NCI-H1417 (cell line): ENCODE measurements at regions not wholly inside any gene's neighbourhood (a gene's known extent, or its start where the extent isn't known, plus 50 kb on each side); places are given as distances from the start of the nearest gene placed in this dataset.

Source experiments
- DNase-seq, 3 experiments: peaks; one replicate each; lab custom pipeline; 2025; lab: John Stamatoyannopoulos, UW

DNA sequence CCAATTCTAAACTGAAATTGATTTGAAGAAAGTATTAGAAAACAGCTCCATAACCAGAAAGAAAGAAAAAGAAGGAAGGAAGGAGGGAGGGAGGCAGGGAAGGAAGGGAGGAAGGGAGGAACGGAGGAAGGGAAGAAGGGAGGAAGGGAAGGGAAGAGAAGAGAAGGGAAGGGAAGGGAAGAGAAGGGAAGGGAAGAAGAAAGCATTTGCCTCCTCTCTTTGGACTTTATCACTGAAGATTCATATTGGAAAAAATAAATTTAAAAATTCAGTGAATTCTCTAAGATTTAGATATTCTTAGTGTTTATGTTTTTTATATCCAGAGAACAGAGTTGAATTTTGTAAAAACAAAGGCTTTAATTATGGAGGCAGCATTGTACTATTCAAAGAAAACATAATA lies 68.5 kb upstream of the NXT1 start:
- no peak for DNase-seq

DNA sequence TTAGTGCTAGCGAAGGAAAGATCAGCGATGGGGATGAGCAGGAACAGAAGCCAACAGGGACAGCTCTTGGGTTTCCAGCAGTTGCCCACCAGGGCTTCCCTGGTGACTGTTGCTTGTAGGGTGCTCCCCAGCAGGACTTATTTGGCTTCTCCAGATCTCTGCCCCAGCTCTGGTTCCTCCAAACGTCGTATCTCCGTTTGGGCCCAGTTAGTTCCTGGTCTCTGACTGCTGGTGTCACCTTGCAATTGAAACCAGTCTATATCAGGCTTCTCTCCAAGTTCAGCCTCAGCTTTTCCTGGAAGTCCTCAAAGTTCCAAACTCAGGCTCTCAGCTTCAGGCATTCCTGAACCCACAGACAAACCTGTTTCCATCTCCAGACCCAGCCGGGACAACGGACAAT lies 70.8 kb upstream of the NXT1 start:
- no peak for DNase-seq

DNA sequence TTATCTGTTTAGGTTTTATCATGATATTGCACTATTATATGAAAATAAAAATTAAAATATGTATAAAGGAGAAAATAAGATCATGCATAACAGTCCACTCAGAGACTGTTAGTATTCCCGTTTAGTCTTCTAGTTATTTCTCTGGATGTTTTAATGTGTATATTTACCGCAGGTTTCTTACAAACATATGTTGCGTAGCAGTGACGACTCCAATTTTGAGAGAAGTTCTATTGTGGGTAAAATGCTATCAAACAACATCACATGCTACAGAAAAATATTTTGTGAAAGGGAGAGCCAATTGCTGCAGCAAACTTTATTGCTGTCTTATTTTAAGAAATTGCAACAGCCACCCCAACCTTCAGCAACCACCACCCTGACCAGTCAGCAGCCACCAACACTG lies 72.4 kb upstream of the NXT1 start:
- DNase-seq: no peak

DNA sequence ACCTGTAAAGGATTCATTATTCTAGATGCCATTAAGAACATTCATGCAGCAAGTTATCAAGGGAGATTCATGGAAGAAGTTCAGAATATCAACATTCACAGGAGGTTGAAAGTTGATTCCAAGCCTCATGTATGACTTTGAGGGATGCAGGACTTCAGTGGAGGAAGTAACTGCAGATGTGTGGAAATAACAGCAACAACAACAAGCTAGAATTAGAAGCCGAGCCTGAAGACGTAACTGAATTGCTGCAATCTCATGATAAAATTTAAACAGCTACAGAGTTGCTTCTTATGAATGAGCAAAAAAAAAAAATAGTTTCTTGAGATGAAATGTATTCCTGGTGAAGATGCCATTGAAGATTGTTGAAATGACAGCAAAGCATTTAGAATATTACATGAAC lies 73.3 kb upstream of the NXT1 start:
- DNase-seq: no peak

DNA sequence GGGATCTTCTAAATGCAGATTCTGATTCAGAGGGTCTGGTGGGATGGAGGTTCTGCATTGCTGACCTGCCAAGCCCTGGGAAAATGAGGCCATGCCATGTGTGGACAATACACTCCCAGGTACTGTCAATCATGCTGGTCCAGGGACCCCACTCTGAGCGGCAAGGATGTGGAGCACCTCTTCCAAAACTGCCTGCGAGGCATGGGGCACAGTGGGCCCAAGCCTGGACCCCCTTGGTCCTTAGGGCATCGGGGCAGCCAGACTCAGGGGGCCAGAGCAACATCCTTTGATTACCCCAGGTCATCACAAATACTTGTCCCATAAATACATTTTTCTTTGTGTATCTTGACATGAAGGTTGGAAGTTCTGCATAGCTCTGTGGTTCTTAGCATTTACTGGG lies 76.8 kb upstream of the NXT1 start:
- DNase-seq: no peak

DNA sequence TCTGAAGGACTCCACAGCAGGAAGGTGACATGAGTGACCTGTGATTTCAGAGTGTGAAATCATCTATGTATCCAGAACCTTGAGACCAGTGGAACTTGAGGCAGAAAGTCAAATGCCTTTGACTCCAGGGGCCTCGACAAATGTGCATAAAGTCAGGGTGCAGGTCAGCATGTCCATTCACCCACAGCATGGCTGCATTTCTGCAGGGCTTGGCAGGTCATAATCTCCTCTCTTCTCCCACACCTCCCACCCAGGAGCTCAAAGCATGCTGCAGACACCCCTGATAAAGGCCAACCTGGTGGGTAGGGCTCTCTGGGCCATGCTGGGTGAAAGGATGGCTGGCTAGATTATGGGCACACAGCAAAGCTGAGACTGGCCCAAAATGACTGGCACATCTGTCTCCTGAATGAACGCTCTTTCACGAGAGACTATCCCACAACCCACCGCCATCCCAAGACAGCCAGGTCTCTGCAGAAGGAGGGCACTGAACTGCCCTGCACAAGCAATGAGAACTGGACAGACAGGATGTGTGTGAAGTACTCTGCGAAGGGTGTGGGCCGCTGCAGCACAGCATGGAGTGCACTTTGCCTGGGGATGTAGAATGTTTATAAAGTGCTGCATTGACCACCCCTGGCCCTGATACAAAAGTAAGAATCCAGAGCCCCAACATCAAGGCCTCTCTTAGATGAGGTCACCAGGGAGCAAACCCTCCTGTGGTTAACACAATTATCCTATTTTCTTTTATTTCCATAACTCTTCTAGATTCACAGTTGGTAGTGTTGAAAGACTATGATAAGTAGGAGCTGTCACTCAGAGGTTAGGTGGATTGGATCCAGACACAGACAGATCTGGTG lies 78.2 kb upstream of the NXT1 start:
- DNase-seq: no peak

- no peak for DNase-seq
These were observed 80.1 kb upstream of the NXT1 start for GRCh38 chr20:23270382-23270911.

DNA sequence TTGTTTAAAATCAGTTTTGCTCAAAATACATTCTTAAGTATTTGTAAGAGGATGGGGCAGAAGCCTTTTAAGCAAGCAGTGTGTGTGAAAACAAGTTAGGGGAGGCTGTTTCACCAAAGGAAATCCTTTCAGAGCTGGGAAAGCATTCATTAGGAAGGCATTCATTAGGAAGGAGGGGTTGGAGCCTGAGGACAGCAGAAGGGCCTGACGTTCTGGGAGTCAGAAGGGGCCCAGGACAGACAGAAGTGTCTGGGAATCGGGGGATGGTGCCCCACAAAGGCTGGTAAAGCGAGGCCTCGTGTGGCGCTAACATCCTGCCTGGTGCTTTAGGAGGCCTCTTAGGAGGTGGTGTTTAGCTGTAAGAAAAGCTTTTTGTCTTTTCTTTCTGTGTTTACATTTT lies 80.6 kb upstream of the NXT1 start:
- DNase-seq: no peak

DNA sequence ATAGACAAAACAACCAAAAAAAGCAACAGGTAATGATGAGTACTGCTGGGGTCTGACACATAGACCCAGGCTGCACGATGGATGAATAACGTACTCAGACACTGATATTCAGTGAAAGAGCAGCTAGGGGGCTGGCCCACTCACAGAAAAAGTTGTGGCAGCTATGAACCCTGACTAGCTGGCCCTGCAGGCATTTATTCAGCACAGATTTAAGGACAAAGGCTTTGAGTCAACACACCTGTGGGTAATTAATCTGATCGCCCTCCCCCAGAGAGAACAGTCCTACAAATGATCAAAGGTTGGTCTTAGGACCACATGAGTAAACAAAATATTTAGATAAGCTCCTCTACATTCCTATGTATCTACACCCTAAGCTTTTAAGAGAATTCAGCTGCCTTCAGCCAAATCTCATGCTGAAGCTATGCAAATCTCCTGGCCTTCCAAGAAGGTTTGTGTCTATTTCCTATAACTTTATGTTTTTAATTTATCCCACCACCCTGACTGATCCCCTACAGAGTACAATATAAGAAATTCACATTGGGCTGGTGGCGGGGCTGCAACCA lies 81.7 kb upstream of the NXT1 start:
- DNase-seq: no peak

GRCh38 chr20:23267909-23268308 lies 82.7 kb upstream of the NXT1 start:
- DNase-seq: no peak

GRCh38 chr20:23266530-23267398 lies 83.8 kb upstream of the NXT1 start:
- no peak for DNase-seq

DNA sequence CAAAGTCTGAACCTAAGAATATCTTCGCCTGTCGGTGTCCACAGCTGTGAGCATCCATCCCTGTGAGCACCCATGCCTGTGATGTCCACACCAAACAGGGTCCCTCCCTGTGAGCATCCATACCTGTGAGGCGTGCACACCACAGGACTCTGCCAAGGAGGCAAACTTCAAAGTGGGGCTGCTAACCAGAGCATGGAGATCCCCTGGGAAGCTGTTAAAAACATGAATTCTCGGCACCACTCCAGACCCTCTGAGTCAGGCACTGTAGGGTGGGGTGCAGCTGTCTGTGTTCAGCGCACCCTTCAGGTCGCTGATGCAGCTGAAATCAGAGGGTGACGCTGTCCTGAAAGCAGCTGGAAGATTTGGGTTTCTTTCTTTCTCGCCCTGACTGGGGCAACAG lies 85.4 kb upstream of the NXT1 start:
- DNase-seq: no peak

GRCh38 chr20:23264545-23264944 lies 86.0 kb upstream of the NXT1 start:
- DNase-seq: no peak

DNA sequence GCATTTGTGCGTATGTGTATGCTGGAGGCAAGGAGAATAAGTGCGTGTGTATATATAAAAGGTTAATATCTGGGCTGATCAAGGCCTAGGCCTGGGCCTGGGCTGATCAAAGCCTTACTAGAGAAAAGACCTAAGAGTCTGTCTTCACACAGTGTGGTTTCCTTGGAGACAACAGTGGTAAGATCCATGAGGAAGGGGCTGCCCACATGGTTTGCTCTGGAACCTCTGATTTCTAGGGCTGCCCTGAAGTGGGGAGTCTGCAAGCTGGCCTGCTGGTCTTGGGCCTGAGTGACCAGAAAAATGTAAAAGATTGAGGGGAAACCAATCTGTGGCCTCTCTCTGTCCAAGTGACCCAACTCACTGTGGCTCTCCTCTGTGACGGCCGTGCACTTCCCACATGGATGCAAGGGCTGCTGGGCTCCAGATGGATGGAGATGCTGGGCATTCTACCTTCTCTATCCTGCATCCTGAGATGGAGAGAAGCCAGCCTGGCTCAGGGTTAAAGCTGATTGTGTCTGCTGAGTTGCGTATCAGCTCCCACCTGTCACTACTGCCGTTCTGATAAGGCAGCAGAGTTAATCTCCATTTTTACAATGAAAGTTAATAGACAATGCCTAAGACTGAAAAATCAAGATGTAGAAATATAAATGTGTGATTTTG lies 90.3 kb upstream of the NXT1 start:
- no peak for DNase-seq

DNA sequence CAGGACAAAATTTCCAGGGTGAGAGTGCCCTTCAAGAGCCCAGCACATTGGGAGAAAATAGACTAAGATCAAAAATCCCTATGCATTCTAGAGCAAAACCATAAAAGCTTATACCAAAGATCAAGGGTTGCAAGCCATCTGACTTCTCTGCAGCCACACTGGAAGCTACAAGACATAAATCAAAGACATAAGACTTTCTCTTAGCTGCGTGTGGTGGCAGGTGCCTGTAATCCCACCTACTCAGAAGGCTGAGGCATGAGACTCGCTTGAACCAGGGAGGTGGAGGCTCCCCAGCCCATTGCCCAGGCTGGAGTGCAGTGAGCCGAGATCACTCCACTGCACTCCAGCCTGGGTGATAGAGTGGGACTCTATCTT lies 91.9 kb upstream of the NXT1 start:
- DNase-seq: no peak

GRCh38 chr20:23257848-23258746 lies 92.5 kb upstream of the NXT1 start:
- peak; percentile 10 to 97 (median 81) for DNase-seq

DNA sequence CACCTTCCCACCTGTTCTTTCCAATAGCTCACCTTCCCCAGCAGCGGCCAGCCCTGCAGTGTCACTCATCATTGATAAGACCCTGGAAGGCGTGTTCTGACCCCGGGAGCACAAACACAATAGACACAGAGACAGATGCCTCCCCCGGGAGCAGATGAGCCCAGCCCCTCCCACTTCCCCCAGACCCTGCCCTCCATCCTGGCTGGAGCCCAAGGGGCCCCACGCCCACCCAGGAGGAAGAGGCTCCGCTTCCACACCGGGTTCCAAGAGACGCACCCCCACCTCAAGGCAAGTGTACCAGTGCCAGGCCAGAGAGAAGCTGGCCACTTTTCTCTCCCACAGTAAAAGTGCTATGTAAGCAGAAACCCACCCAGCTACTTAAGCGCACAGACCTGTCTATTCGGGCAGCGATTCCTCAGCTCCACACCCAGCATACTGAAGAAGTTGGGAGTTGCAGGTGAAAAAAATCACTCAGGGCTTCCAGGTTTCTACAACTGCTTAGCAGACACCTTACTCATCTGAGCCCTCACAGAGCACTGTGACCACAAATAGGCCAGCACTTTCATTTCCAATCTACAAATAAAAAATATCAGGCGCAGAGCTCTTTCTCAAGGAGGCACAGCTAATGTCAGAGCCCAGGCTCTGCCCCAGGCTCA lies 93.4 kb upstream of the NXT1 start:
- peak in 2 of 3 experiments; percentile 37 to 68 for DNase-seq

GRCh38 chr20:23255716-23256385 lies 94.7 kb upstream of the NXT1 start:
- DNase-seq: peak in 2 of 3 experiments; percentile 30 to 53

- no peak for DNase-seq
These were observed 95.5 kb upstream of the NXT1 start for GRCh38 chr20:23255106-23255505.

- no peak for DNase-seq
These were observed 96.1 kb upstream of the NXT1 start for GRCh38 chr20:23254505-23254904.
